Activated CD4-positive, alpha-beta T cell treated with anti-CD3 and anti-CD28 coated beads, Interleukin-2, amount 50 U/mL, for 1 hour (primary cell): ENCODE measurements at regions not wholly inside any gene's neighbourhood (a gene's known extent, or its start where the extent isn't known, plus 50 kb on each side); places are given as distances from the start of the nearest gene placed in this dataset.
"Not testable (repeated sequence)": the region's sequence is repeated elsewhere in the genome, so short reads cannot be mapped to it uniquely, and the experiment has no call there.

Experiments used
- DNase-seq: peaks from one replicate; pipeline ENCODE4 v3.0.0-alpha.2; 2020

DNA sequence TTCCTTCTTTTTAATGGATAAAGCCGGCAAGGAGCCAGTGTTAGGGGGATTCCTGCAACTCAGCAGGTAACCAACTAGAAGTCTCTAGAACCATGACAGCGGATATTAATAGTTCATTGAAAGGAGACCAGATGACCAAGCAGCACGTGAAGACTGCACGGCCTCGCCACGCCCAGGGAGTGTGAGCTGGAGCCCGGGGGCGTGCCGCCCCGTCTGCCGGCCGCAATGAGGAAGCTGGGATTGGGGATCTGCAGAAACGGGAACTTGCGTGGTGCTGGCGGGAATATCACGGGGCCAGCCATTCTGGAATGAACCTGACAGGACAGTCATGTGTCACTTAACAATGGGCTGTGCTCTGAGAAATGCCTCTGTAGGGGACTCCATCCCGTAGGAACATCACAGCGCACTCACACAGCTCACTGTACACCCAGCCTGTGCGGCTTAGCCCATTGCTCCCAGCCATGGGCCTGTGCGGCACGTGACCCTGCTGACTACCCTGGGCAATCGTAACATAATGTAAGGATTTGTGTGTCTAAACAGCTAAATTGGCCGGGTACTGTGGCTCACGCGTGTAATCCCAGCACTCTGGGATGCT lies 4092.8 kb upstream of the TPTE start:
- DNase-seq, result not testable (repeated sequence)

DNA sequence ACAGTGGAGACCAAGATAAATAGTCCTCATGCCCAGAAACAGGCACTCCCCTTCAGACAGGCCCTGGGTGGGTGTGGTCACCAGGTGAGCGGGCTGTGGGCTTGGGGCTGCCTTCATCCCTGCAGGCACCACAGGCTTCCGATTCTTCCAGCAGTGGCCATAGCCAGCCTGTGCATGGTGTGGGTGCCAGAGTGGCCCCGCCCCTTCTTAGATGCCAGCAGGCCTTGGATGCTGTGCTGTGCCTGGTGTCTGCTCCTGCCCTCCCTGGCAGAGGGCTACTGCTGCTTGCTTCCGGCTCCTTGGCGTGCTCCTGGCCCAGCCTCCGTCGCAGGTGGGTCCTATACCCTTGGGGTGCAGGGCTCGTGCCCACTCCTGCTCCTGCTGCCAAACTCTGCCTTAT lies 4091.5 kb upstream of the TPTE start:
- not testable (repeated sequence) for DNase-seq

DNA sequence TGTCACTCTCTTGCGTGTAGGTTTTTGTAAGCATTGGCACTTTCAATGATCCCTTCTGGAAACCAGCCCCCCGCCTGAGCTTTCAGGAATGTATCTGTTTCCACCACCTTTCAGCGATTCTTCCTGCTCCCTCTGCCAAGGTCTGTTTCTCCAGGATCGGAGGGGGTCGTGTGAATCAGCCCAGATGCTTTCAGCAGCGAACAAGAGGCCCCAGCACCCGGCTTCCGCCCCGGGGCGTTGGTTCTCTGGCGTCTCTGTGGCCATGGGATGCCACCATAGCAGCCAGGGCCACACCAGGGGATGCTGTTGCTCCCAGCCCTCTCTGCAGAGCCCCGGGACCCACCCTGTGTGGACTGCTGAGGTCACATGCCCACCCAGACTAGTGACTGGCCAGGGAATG lies 4088.2 kb upstream of the TPTE start:
- not testable (repeated sequence) for DNase-seq

DNA sequence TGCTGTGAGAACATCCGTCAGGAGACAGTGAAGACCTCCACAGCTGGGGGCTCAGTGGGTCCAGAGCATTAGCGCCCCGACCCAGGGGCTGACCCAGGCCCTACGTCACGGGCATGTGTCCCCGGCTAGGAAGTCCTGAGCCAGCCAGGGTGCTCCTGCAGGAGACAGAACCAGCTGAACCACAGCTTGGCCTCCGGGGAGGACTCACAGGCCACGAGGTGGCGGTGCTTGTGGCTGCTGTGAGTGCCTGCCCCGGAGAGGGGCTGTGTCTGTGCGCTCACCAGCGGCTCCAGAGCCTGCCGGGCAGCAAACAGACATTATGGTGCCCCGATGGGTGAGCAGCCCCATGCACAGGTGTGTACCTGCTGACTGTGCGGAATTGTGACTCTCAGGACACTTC lies 4085.2 kb upstream of the TPTE start:
- DNase-seq, result not testable (repeated sequence)

DNA sequence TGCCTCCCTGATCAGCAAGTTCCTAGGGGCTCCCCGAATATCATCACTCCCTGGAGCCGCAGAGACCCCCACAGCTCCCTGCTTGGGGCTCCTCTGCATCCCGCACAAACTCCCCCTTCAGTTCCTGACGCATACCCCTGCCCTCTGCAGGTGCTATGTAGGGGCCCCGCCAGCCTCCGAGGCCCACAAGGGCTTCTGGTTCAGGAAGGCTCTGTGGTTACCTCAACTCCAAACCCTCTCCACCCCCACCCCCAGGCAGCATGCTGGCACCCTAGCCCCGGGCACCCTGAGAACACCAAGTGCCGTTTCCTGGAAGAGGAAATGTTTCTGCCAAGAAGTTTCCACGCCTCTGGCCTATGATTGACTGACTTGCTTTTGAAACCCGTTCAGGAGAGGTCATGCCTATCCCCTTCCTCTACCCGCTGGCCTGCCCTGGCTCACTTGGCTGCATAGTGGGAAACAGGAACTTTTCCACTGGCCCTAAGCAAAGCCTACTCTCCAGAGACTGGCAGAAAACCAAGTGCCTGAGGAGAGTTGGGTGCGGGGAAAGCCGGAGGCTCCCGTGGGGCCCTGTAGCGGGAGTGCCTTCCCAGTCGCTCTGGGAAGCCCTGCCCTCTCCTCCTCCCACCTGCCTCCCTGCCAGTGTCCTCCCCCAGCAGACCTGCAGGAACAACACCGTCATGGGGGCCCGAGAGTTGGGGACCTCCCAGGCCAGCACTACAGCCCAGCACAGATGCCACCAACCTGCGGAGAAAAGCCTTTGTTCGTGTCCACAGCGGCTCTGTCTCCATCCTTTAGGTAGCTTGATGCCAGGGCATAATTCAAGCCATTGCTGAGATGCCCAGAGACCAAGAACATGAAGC lies 4084.2 kb upstream of the TPTE start:
- not testable (repeated sequence) for DNase-seq

DNA sequence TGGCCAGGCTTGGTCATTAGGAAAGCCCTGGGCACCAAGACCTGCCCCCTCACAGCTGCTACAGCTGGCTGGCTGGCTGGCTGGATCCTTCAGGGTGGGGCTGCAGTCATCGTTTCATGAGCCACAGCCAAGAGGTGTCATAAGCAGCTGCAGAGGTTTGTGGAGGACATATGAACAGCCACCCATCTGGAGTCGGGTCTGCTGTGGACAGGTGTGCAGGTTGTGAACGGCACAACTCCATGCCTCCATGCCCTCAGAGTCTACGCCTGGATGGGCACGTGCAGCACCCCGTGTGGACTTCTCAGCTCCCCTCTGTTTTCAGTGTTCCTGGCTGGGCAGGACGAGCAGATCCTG lies 4083.6 kb upstream of the TPTE start:
- DNase-seq, result not testable (repeated sequence)

DNA sequence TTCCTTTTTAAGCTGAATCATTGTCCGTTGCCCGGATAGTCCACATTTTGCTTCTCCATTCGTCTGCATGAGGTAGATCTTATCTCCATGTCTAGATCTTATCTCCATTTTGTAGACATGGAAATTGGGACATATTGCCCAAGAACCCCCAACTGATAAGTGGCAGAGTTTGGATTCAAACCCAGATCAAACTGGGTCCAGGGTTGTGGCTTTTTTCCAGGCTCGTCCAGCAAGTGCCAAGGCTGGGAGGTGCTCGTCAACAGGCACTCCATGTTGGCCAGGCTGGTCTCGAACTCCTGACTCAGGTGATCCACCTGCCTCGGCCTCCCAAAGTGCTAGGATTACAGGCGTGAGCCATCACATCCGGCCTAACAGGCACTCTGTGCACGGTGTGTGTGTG lies 4082.3 kb upstream of the TPTE start:
- DNase-seq, result not testable (repeated sequence)

DNA sequence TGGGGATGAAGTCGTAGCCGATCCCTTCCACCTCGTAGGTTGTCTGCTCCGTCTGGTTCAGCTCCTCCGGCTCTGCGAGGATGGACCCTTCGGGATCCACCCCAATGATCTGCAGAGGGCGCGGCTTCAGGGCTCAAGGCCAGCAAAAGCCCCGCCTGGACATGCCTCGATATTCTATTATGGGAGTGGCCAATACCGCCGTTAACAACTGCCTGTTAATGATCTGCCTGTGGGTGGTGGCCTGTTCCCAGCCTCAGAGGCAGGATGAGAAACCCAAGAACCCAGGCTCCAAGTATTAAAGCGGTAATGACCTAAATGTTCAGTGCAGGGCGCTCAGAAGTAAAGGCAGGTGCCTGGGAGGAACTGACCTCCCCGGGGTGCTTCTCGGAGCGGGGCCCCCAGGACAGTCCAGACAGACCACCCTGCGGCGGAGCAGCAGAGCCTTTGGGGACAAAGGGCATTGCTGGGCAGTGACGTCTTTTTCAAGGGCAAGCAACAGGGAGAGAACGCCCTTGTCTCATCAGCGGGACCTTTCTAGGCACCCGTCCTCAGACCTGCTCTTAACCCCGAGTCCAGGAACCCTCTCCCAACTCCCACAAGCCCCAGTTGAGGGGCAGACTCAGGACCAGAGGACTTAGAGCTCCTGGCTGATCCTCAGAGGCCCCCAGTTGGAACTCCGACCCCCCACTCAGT lies 4066.6 kb upstream of the TPTE start:
- not testable (repeated sequence) for DNase-seq

DNA sequence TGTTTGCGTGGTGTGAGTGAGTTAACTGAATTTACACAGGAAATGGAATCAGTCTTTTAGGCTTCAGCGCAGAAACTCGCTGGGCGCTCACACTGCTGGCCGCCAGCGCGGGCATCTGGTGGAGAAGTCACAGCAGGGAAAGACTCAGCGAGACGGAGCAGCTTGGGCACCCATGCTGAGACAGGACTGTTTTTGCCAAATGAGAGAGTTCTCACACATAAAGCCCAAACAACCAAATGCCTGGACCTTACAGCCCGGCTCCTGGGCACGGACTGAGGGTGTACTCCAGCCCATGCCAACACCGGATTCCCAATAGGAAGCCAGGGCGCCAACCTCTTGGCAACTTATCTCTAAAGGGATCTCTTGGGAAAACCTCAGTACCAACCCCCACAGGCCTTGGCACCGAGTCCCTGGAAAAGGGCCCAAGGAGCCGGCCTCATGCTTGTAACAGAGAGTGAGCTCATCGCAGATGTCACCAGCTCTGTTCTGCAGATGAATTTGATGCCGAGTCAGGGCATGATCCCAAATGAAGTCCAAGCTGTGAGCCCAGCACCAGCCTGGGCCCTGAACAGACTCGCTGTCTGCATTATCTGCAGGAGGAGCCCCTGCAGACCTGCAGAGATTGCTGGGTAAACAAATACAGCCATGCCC lies 4065.2 kb upstream of the TPTE start:
- DNase-seq, result not testable (repeated sequence)

DNA sequence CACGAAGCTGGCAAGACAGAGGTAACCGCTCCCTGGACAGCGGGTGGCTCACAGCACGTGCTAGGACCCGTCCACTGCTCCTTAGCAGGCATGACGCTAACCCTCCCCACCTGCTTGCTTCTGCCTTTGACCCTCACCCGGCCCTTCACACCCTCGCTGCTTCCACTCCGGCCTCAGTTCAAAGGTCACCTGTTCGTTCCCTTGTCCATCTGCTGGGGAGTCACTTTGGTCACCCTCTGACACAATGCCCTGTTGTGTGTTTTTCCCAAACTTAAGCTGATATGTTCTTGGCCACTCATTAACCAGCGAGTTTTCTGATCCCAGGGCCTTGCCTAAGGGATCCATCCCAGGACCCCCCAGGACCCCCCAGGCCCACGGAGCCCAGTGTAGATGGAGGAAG lies 4061.6 kb upstream of the TPTE start:
- DNase-seq, result not testable (repeated sequence)

DNA sequence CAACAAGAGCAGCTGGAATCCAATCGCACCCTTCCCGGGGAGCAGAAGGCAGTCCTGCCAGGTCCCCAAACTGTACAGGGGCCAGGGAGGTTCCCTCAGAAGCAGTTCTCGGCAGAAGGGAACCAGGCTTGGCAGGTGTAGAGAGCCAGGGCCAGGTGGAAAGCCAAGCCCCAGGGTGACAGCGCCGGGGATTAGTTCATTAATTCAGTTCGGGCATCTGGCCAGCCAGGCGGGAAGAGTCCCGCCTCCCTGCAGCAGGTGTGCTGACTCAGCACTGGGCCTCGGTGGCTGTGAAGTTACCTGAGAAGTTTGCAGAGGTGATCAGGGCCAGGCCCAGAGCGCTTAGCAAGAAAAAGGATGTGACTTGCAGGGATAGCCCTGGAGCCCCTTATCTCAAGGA lies 4060.0 kb upstream of the TPTE start:
- DNase-seq, result not testable (repeated sequence)

DNA sequence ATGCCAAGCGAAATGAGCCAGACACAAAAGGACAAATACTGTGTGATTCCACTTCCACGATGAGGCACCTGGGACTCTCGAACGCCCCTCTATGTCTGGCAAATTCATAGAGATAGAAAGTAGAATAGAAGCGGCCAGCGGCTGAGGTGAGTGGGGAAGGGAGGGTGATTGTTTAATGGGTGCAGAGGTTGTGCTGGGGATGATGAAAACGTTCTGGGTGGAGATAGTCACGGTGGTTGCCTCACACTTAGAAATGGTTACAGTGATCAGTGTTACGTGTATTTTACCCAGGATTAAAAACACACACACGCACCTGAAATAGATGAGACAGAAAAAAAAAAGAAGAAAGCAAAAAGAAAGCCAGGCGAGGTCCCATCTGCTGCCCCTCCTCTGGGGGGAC lies 4057.0 kb upstream of the TPTE start:
- DNase-seq, result not testable (repeated sequence)

DNA sequence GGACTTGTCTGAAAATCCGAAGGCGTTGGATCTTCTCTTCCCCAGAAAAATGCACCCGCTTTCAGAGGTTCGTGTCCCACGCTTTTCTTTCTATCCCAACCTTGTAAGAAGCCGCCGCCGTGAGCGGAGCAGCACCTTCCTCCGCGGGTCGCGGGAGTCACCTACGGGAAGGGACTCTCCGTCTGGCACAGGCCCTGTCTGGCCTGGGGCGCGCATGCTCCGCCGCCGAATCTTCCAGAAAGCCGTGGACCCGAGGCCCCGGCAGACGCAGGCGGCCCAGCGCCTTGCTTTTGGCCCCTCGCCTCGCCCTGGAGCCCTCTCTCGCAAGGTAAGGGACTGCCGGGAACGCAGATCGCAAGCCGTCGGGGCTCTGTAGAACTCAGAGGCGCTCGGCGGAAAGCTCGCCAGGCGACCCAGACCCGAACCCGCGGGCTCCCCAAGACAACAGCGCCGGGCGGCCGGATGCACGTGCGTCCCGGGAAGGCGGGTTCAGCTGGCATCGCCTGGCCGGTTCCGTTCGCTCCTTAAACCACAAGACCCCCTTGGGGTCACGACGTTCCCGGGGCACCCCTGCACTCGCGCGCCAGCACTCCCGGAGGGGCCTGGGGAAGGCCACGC lies 4055.2 kb upstream of the TPTE start:
- DNase-seq, result not testable (repeated sequence)

DNA sequence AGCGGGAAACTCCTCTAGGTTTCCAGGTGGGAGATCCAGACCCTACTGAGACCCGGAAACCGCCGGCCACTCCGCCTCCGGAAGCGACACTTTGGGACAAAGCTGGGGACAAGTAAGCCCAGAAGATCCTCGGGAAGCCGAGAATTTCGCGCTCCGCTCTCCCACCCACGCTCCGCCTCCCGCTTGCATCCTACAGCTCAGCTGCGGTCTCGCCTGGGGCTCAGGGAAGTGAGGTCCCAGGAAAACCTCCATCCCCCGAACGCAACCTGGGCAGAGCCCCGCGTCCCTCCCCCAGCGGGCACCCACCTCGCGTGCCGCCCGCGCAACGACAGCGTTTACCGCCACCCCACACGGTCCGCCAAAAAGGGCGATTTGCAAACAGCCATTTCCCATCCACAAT lies 4054.7 kb upstream of the TPTE start:
- DNase-seq, result not testable (repeated sequence)

DNA sequence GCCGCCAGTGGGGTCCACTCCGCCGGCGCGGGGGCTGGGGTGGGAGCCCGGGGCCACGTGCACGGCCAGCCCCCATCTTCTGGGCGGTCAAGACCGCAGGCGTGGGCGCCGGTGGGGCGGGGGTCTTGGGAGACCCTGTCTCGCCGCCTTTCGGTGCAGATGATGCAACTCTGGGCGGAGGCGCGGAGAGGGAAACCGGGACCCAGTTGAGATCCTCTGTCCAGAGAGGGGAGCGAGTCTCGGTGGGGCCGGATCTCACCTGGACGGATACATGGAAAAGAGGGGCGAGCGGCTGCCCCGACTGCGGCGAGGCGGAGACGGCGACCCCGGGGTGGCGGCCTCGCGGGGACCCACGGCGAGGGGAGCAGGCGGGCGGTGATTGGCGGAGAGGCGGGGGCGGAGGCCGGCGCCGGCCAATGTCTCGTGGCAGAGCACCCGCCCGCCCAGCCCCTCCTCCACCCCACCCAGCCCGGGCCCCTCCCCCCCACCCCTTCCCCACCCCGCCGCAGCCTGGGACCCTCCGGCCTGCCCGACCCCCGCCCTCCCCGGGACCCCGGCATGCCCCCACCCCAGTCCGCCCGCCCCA lies 4054.1 kb upstream of the TPTE start:
- DNase-seq, result not testable (repeated sequence)

DNA sequence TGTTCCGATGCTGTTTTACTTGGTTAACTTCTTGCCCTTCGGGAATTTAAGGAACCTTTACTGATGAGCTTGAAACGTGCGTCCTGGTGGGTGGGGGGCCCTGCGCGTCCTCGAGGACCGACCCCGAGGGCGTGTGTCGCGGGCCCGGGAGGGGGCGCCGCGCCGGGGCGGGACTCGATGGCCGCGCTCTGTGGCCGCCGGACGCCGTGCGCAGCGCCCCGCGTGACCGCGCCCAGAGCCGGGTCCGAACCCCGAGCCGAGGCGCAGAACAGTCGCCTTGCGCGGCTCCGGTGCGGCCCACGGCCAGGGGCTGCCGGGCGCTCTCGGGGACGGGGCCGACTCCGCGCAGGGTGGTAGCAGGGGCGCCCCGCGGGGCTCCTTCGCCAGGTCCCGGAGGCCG lies 4053.5 kb upstream of the TPTE start:
- not testable (repeated sequence) for DNase-seq

DNA sequence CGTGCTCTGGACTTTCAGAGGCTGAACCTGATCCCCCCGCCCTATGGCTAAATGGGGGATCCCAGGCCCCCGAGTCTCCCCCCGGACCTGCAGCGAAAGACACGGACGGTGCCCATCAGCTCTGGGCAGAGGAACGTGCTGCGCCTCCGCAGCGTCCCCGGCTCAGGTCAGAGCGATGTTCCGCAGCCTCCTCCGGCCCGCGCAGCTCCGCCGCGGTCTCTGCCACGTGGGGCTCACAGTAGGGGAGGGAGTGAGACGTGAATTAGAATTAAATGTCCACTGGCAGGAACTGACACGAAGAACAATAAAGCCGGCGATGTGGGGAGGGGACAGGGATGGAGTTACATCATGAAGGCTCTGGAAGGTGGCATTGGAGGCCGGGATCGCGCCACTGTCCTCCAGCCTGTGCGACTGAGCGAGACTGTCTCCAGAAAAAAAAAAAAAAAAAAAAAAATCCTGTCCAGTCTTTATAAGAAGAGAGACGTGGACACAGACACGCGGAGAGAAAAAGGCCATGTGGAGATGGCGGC lies 4053.0 kb upstream of the TPTE start:
- not testable (repeated sequence) for DNase-seq

DNA sequence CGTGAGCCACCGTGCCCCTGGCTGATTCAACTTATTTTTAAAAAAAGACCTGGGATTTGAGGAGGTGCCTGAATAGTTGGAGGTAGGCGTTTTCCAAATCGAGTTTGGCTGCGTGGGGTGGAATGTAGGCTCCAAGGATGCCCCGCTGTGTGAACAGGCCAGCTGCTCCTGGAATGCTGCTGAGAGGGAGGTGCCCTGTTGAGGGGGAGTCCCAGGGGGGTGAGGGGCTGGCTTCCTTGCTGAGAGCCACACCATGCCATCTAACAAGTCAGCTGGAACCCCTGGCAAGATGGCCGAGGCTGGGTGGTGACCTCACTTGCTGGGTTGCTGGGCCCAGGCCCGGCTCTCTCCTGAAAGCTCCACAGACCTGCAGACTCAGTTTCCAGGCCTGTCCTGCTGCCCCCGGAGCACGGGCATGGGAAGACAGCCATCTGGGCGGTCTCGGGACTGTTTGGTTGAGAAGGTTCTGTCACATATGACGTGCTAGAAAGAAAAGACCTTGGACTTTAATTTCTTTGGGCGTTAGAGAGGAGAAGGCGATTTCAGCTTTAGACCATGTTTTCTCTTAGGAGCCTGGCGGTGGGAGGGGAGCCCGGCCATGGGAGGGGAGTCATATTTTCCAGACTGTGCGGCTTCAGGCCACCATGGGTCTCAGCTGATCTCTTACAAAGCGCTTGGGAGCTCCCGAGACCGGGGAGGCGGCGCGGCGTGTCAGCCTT lies 4047.0 kb upstream of the TPTE start:
- not testable (repeated sequence) for DNase-seq

DNA sequence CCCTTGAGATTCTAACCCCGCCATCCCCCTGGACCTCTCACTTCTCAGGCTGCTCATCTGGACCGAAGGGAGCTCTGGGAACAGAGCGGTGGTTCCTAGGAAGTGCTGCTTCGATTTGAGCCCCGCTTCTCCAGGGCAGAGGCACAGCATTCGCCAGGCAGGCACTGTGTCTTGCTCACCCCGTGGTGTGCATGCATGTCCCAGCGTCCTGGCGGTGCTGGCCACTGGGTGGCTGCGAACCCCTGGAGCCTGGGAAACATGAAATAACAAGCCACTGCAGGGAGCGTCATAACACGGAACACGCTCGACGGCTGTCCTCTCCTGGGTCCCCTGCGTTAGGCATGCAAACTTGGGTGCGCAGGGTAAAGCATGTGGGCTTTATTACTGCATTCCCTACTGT lies 4040.3 kb upstream of the TPTE start:
- DNase-seq, result not testable (repeated sequence)

DNA sequence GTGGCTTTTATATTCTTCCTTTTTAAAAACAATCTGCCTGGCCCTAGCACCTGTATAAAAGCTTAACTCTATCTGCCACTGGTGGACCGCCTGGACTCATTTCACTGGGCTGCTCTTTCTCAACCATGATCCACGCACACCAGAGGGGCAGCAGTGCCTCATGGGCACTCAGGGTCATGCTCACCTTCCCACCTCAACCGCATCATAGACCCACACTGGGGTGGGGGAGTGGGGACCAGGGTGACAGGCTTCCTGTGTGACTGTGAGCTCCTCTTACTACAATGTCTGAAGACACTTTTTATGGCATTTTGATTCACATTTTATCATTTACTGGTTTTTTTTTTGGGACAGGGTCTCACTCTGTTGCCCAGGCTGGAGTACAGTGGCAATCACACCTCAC lies 4038.8 kb upstream of the TPTE start:
- DNase-seq, result not testable (repeated sequence)

DNA sequence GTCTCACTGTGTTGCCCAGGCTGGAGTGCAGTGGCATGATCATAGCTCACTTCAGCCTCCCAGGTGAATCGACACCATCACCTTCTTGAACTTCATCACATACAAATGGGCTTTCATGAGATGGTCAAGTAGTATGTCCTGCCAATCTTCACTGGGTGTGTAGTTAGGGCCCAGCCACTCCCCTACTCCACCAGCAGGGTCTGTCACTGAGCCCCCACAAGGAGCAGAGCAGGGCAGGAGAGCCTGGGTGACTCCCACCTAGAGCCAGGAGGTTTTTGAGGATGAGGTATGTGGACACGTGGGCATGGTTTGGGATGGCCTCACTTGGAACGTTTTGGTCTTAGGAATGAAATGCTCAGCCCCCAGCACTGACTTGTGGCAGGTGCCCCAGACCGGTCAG lies 4037.7 kb upstream of the TPTE start:
- DNase-seq, result not testable (repeated sequence)
